Neural cell (in vitro differentiated cells): ENCODE measurements at regions not wholly inside any gene's neighbourhood (a gene's known extent, or its start where the extent isn't known, plus 50 kb on each side); places are given as distances from the start of the nearest gene placed in this dataset.

Source experiments
- H2AFZ ChIP-seq: fragments of 200-600, 300-800 bp; sonication (generic), shearing (Covaris generic); 2 replicates; pipeline ENCODE4 v1.6.0; 2014; ENCODE audit warnings: low read depth, mild to moderate bottlenecking, antibody characterized with exemption, low read length, moderate library complexity
- H3F3A ChIP-seq: fragments of 200-600 bp; shearing (Covaris generic); 2 replicates; pipeline ENCODE4 v1.6.1; 2016; ENCODE audit warnings: mild to moderate bottlenecking, moderate library complexity, mixed read lengths, antibody characterized with exemption, low read length; ENCODE audit not compliant: insufficient read depth, poor library complexity, severe bottlenecking
- H3K27ac ChIP-seq: fragments of 200-600, 300-800 bp; sonication (generic), shearing (Covaris generic); 2 replicates; pipeline ENCODE4 v1.5.1; 2014; ENCODE audit warnings: mild to moderate bottlenecking, low read length, moderate library complexity
- H3K27me3 ChIP-seq: fragments of 300-800, 200-600 bp; sonication (generic), shearing (Covaris generic); 2 replicates; pipeline ENCODE4 v1.6.0; 2014; ENCODE audit warnings: mild to moderate bottlenecking, low read depth, low read length, moderate library complexity; ENCODE audit not compliant: insufficient read depth
- H3K36me3 ChIP-seq: fragments of 300-800, 200-600 bp; sonication (generic), shearing (Covaris generic); 2 replicates; pipeline ENCODE4 v1.5.1; 2014; ENCODE audit warnings: mild to moderate bottlenecking, antibody characterized with exemption, low read length, moderate library complexity; ENCODE audit not compliant: insufficient read depth
- H3K4me2 ChIP-seq: fragments of 300-800, 200-600 bp; sonication (generic), shearing (Covaris generic); 2 replicates; pipeline ENCODE4 v1.6.0; 2014; ENCODE audit warnings: mild to moderate bottlenecking, low read length
- H3K4me3 ChIP-seq: fragments of 300-800, 200-600 bp; sonication (generic), shearing (Covaris generic); 2 replicates; pipeline ENCODE4 v1.5.1; 2014; ENCODE audit warnings: mild to moderate bottlenecking, low read length, moderate library complexity
- H3K79me2 ChIP-seq: fragments of 200-600 bp; shearing (Covaris generic); replicated peaks from 2 replicates; pipeline ENCODE4 v1.6.0; 2014; ENCODE audit warnings: mild to moderate bottlenecking, low read length, moderate library complexity; ENCODE audit not compliant: insufficient read depth
- H3K9ac ChIP-seq: fragments of 300-800, 200-600 bp; sonication (generic), shearing (Covaris generic); 2 replicates; pipeline ENCODE4 v1.6.1; 2016; ENCODE audit warnings: mild to moderate bottlenecking, low read length, mixed read lengths
- H3K9me2 ChIP-seq: fragments of 200-600 bp; shearing (Covaris generic); 2 replicates; pipeline ENCODE4 v1.6.1; 2016; ENCODE audit warnings: mild to moderate bottlenecking, low read length, mixed read lengths; ENCODE audit not compliant: insufficient read depth
- H3K9me3 ChIP-seq: fragments of 200-600, 300-800 bp; sonication (generic), shearing (Covaris generic); 2 replicates; pipeline ENCODE4 v1.6.1; 2016; ENCODE audit warnings: mild to moderate bottlenecking, mixed run types, low read length, moderate library complexity, mixed read lengths
- H4K20me1 ChIP-seq: fragments of 200-600 bp; shearing (Covaris generic); 2 replicates; pipeline ENCODE4 v1.6.1; 2016; ENCODE audit warnings: mild to moderate bottlenecking, mixed run types; ENCODE audit not compliant: insufficient read depth
- CTCF ChIP-seq: fragments of 450-650 bp; IDR thresholded peaks from 2 replicates; pipeline ENCODE4 v1.5.1; 2014; ENCODE audit warnings: antibody characterized with exemption, mild to moderate bottlenecking, moderate library complexity; ENCODE audit not compliant: poor library complexity, severe bottlenecking
- EP300 ChIP-seq: fragments of 450-650 bp; conservative IDR thresholded peaks from 2 replicates; pipeline ENCODE4 v1.6.1; 2014; ENCODE audit warnings: antibody characterized with exemption, mild to moderate bottlenecking, moderate library complexity; ENCODE audit not compliant: poor library complexity, severe bottlenecking
- EZH2 ChIP-seq: fragments of 200-600, 300-800 bp; shearing (Covaris generic), sonication (generic); IDR thresholded peaks from 2 replicates; pipeline ENCODE4 v1.6.1; 2014; ENCODE audit warnings: antibody characterized with exemption, low read length, borderline replicate concordance, mild to moderate bottlenecking; ENCODE audit not compliant: insufficient read depth, poor library complexity, severe bottlenecking
- MXI1 ChIP-seq: fragments of 450-650 bp; conservative IDR thresholded peaks from 2 replicates; pipeline ENCODE4 v1.6.1; 2014; ENCODE audit warnings: antibody characterized with exemption, mild to moderate bottlenecking; ENCODE audit not compliant: poor library complexity, severe bottlenecking
- POLR2AphosphoS5 ChIP-seq: IDR thresholded peaks from 2 replicates; pipeline ENCODE4 v1.6.1; 2012
- RAD21 ChIP-seq: fragments of 450-650 bp; conservative IDR thresholded peaks from 2 replicates; pipeline ENCODE4 v1.6.1; 2014; ENCODE audit warnings: antibody characterized with exemption, mild to moderate bottlenecking, moderate library complexity
- REST ChIP-seq: IDR thresholded peaks from 2 replicates; pipeline ENCODE4 v1.6.1; 2012; ENCODE audit warnings: borderline replicate concordance
- SMC3 ChIP-seq: fragments of 450-650 bp; conservative IDR thresholded peaks from 2 replicates; pipeline ENCODE4 v1.6.1; 2014; ENCODE audit warnings: antibody characterized with exemption, mild to moderate bottlenecking, moderate library complexity; ENCODE audit not compliant: poor library complexity
- TAF1 ChIP-seq: IDR thresholded peaks from 2 replicates; pipeline ENCODE4 v1.6.1; 2012; ENCODE audit warnings: low read depth

GRCh38 chr21:17053321-17053720, 459.5 kb upstream of the CXADR start:
- H3K36me3 ChIP-seq, result no peaks in the 10 kb centered on the region
- no peaks in the 10 kb centered on the region for H4K20me1 ChIP-seq
- no peak overlapping the region for H3K27ac ChIP-seq
- no peaks in the 10 kb centered on the region for H3K9me3 ChIP-seq
- no peak for TF ChIP-seq EZH2
- no peak for TF ChIP-seq REST
- no peak for TF ChIP-seq CTCF
- no peak for TF ChIP-seq SMC3
- no peak for TF ChIP-seq POLR2AphosphoS5
- TF ChIP-seq TAF1, result no peak
- TF ChIP-seq EP300, result no peak
- TF ChIP-seq MXI1, result no peak
- TF ChIP-seq RAD21, result no peak
- no peak overlapping the region for H3K4me2 ChIP-seq
- H3K27me3 ChIP-seq, result no peaks in the 10 kb centered on the region
- no peak overlapping the region for H2AFZ ChIP-seq
- H3K9me2 ChIP-seq, result no peaks in the 10 kb centered on the region
- no peaks in the 10 kb centered on the region for H3K79me2 ChIP-seq
- H3K4me3 ChIP-seq, result no peak overlapping the region
- no peaks in the 10 kb centered on the region for H3F3A ChIP-seq
- H3K9ac ChIP-seq, result no peak overlapping the region

- no peak overlapping the region for H3K27ac ChIP-seq
- no peaks in the 10 kb centered on the region for H3K27me3 ChIP-seq
- TF ChIP-seq POLR2AphosphoS5, result no peak
- TF ChIP-seq EP300, result peak; percentile 63
- no peaks in the 10 kb centered on the region for H3F3A ChIP-seq
- no peaks in the 10 kb centered on the region for H3K9me2 ChIP-seq
- no peaks in the 10 kb centered on the region for H4K20me1 ChIP-seq
- no peaks in the 10 kb centered on the region for H3K79me2 ChIP-seq
- H3K9ac ChIP-seq, result no peak overlapping the region
- H3K4me2 ChIP-seq, result no peak overlapping the region
- H3K36me3 ChIP-seq, result no peaks in the 10 kb centered on the region
- H3K4me3 ChIP-seq, result peak overlapping the region; percentile 1
- no peak overlapping the region for H2AFZ ChIP-seq
- no peaks in the 10 kb centered on the region for H3K9me3 ChIP-seq
Observed at GRCh38 chr21:17059936-17060335, 452.9 kb upstream of the CXADR start.

GRCh38 chr21:17066006-17066405, 446.8 kb upstream of the CXADR start:
- Histone ChIP-seq H3K4me3 (no peak overlapping the region), H3K4me2 (no peak overlapping the region), H3K36me3 (no peaks in the 10 kb centered on the region), H3K9me2 (no peaks in the 10 kb centered on the region), H3K9ac (no peak overlapping the region), H2AFZ (no peak overlapping the region), H3K27me3 (no peaks in the 10 kb centered on the region), H3K27ac (no peak overlapping the region), H3K9me3 (no peaks in the 10 kb centered on the region), H3F3A (no peaks in the 10 kb centered on the region), H3K79me2 (no peaks in the 10 kb centered on the region), H4K20me1 (no peaks in the 10 kb centered on the region)
- TF ChIP-seq TAF1, result no peak
- no peak for TF ChIP-seq REST
- no peak for TF ChIP-seq CTCF
- no peak for TF ChIP-seq POLR2AphosphoS5
- TF ChIP-seq RAD21, result no peak
- TF ChIP-seq SMC3, result no peak
- no peak for TF ChIP-seq EZH2
- no peak for TF ChIP-seq MXI1
- no peak for TF ChIP-seq EP300
